ENCODE measurements at regions not wholly inside any gene's neighbourhood (a gene's known extent, or its start where the extent isn't known, plus 50 kb on each side); places are given as distances from the start of the nearest gene placed in this dataset.

DNA sequence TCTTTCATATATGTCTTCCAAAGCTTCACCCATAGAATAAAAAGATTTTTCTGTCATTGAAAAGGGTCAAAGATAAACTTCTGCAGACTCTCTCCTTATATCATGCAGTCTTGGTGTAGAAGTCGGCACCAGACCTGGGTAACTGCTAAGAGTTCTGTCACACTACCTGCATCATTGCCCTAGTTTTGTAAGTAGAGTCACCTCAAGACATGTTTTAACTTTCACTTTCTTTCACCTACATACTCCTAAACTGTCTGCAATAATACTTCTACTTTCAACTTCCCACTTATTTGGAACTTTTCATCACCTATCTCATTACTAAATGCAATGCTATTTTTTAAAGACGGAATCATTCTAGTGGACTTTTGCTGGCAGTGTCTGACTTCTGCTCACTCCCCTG, 475.6 kb upstream of the VRK2 start:
- no peaks in the 10 kb centered on the region for H3K9me3 Mint-ChIP-seq

GRCh38 chr2:57575700-57576268, 470.8 kb upstream of the VRK2 start:
- Mint-ChIP-seq H3K36me3 (ENCODE audit: low read depth) (no peaks in the 10 kb centered on the region), H3K27ac (no peak overlapping the region), H3K9me3 (no peaks in the 10 kb centered on the region), H3K4me1 (ENCODE audit: low read depth) (no peaks in the 10 kb centered on the region), H3K27me3 (ENCODE audit: low read depth) (no peaks in the 10 kb centered on the region), H3K4me3 (no peak overlapping the region)
- no peak for DNase-seq (ENCODE audit: low spot score)

More for the DNA sequence above, 475.6 kb upstream of the VRK2 start:
- no peaks in the 10 kb centered on the region for H3K4me1 Mint-ChIP-seq (ENCODE audit: low read depth)
- H3K27me3 Mint-ChIP-seq (ENCODE audit: low read depth), result no peaks in the 10 kb centered on the region
- no peak overlapping the region for H3K4me3 Mint-ChIP-seq
- no peaks in the 10 kb centered on the region for H3K36me3 Mint-ChIP-seq (ENCODE audit: low read depth)
- no peak overlapping the region for H3K27ac Mint-ChIP-seq
- no peak for DNase-seq (ENCODE audit: low spot score)

DNA sequence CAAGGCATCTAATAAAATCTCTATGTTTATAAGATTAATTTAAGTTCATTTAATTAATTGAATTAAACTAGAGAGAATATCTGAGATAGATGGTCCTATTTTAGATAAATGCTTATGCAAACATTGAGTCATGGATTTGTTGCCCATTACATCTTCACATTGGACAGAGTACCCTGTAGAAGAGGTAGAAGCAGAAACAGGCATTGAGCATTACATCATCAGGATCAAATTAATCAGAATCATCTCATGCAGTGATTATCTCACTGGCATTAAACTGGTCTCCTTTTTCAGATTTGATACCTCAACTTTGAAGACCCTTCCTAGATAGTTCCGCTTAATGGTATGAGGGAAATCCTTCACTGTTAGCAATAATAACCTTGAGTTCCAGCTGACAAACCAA, 469.6 kb upstream of the VRK2 start:
- H3K4me1 Mint-ChIP-seq (ENCODE audit: low read depth), result no peaks in the 10 kb centered on the region
- no peaks in the 10 kb centered on the region for H3K9me3 Mint-ChIP-seq
- no peak for DNase-seq (ENCODE audit: low spot score)
- no peak overlapping the region for H3K4me3 Mint-ChIP-seq
- no peak overlapping the region for H3K27ac Mint-ChIP-seq
- no peaks in the 10 kb centered on the region for H3K27me3 Mint-ChIP-seq (ENCODE audit: low read depth)
- H3K36me3 Mint-ChIP-seq (ENCODE audit: low read depth), result no peaks in the 10 kb centered on the region

GRCh38 chr2:57597940-57598339, 448.7 kb upstream of the VRK2 start:
- no peaks in the 10 kb centered on the region for H3K4me1 Mint-ChIP-seq (ENCODE audit: low read depth)
- H3K27ac Mint-ChIP-seq, result no peak overlapping the region
- H3K4me3 Mint-ChIP-seq, result no peak overlapping the region

GRCh38 chr2:57598551-57598950, 448.1 kb upstream of the VRK2 start:
- Mint-ChIP-seq H3K4me3 (no peak overlapping the region), H3K36me3 (ENCODE audit: low read depth) (no peaks in the 10 kb centered on the region), H3K27me3 (ENCODE audit: low read depth) (no peaks in the 10 kb centered on the region), H3K27ac (no peak overlapping the region), H3K9me3 (no peaks in the 10 kb centered on the region), H3K4me1 (ENCODE audit: low read depth) (no peaks in the 10 kb centered on the region)
- DNase-seq (ENCODE audit: low spot score), result no peak

More at GRCh38 chr2:57597940-57598339, 448.7 kb upstream of the VRK2 start:
- H3K36me3 Mint-ChIP-seq (ENCODE audit: low read depth), result no peaks in the 10 kb centered on the region
- no peaks in the 10 kb centered on the region for H3K27me3 Mint-ChIP-seq (ENCODE audit: low read depth)
- DNase-seq (ENCODE audit: low spot score), result no peak
- H3K9me3 Mint-ChIP-seq, result no peaks in the 10 kb centered on the region

GRCh38 chr2:57602733-57603132, 443.9 kb upstream of the VRK2 start:
- H3K4me3 Mint-ChIP-seq, result no peak overlapping the region
- H3K27me3 Mint-ChIP-seq (ENCODE audit: low read depth), result no peaks in the 10 kb centered on the region
- no peak overlapping the region for H3K27ac Mint-ChIP-seq
- peaks cover 14% of the 10 kb centered on the region for H3K9me3 Mint-ChIP-seq
- H3K36me3 Mint-ChIP-seq (ENCODE audit: low read depth), result no peaks in the 10 kb centered on the region
- no peak for DNase-seq (ENCODE audit: low spot score)
- H3K4me1 Mint-ChIP-seq (ENCODE audit: low read depth), result no peaks in the 10 kb centered on the region

- no peaks in the 10 kb centered on the region for H3K27me3 Mint-ChIP-seq (ENCODE audit: low read depth)
- no peak for DNase-seq (ENCODE audit: low spot score)
- H3K4me3 Mint-ChIP-seq, result no peak overlapping the region
- no peaks in the 10 kb centered on the region for H3K9me3 Mint-ChIP-seq
- H3K36me3 Mint-ChIP-seq (ENCODE audit: low read depth), result no peaks in the 10 kb centered on the region
- no peak overlapping the region for H3K27ac Mint-ChIP-seq
- no peaks in the 10 kb centered on the region for H3K4me1 Mint-ChIP-seq (ENCODE audit: low read depth)
Measured at GRCh38 chr2:57614988-57615387, 431.6 kb upstream of the VRK2 start.

GRCh38 chr2:57615855-57616556, 430.6 kb upstream of the VRK2 start:
- H3K27me3 Mint-ChIP-seq (ENCODE audit: low read depth), result no peaks in the 10 kb centered on the region
- no peak overlapping the region for H3K4me3 Mint-ChIP-seq
- no peak overlapping the region for H3K27ac Mint-ChIP-seq
- no peak for DNase-seq (ENCODE audit: low spot score)
- H3K4me1 Mint-ChIP-seq (ENCODE audit: low read depth), result no peaks in the 10 kb centered on the region
- H3K36me3 Mint-ChIP-seq (ENCODE audit: low read depth), result no peaks in the 10 kb centered on the region
- H3K9me3 Mint-ChIP-seq, result no peaks in the 10 kb centered on the region

GRCh38 chr2:57617318-57617717, 429.3 kb upstream of the VRK2 start:
- H3K27me3 Mint-ChIP-seq (ENCODE audit: low read depth), result no peaks in the 10 kb centered on the region
- no peaks in the 10 kb centered on the region for H3K9me3 Mint-ChIP-seq
- H3K27ac Mint-ChIP-seq, result no peak overlapping the region
- DNase-seq (ENCODE audit: low spot score), result no peak
- no peak overlapping the region for H3K4me3 Mint-ChIP-seq
- H3K4me1 Mint-ChIP-seq (ENCODE audit: low read depth), result no peaks in the 10 kb centered on the region
- H3K36me3 Mint-ChIP-seq (ENCODE audit: low read depth), result no peaks in the 10 kb centered on the region

DNA sequence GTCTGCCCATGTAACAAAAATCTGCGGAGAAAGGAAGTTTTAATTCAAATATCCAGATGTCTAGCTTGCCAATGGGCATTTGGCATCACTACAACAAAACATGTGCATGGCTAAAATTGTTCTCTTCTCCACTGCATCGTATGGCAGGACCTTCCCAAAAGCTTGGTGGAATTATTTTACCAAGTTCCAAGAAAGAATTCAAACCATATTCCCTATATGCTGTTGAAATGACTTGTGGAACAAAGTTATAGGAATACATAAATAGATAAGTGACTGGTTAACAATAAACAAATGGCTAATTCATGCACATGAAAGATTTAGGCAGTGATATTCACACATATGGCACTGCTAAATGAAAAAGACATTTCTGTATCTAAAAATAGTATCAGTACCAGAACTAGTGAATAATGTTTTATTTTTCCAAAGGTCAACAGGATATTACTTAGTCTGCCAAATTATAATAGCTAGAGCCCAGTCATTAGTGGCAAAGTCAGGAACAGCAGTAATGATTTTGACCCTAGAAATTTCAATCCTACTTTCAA, 425.4 kb upstream of the VRK2 start:
- Mint-ChIP-seq H3K27ac (no peak overlapping the region), H3K27me3 (ENCODE audit: low read depth) (no peaks in the 10 kb centered on the region), H3K4me1 (ENCODE audit: low read depth) (no peaks in the 10 kb centered on the region), H3K4me3 (no peak overlapping the region), H3K9me3 (no peaks in the 10 kb centered on the region), H3K36me3 (ENCODE audit: low read depth) (no peaks in the 10 kb centered on the region)
- no peak for DNase-seq (ENCODE audit: low spot score)

DNA sequence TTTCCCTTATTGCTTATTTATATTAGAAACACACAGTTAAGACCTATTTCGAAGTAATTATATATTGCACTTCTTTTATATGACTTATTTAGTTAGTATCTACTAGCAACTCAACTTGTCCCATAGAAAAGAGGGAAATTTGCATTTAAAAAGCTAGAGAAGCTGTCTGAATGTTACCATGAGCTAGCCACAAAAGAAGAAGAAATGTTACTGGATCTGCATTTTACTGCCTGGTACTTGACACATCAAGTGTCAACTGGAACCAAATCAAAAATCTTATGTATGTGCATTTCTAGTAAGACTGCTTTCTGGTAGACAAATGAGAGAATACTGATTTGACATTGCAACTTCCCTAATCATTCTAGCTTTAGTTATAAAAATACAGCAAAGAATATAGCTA, 424.6 kb upstream of the VRK2 start:
- Mint-ChIP-seq H3K27me3 (ENCODE audit: low read depth) (no peaks in the 10 kb centered on the region), H3K4me3 (no peak overlapping the region), H3K9me3 (no peaks in the 10 kb centered on the region), H3K27ac (no peak overlapping the region), H3K36me3 (ENCODE audit: low read depth) (no peaks in the 10 kb centered on the region), H3K4me1 (ENCODE audit: low read depth) (no peaks in the 10 kb centered on the region)
- DNase-seq (ENCODE audit: low spot score), result no peak

DNA sequence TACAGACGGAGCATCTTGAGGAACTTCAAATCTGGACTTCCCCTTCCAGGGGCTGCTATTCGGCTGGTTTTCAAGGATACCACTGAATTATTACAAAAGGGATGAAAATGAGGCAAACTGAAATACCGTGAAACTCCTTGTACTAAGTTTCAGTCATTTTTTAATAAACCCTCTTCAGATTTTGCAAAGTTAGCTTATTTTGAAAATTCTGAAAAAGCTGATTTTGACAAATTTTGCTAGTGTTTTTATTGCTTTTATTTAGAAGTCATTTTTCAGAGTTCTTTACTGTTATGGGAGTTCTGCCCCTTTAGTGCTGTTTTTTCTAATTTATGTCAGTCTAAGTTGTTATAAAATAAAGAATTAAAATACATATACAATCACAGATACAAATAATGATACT, 390.4 kb upstream of the VRK2 start:
- Mint-ChIP-seq H3K27ac (no peak overlapping the region), H3K36me3 (ENCODE audit: low read depth) (no peaks in the 10 kb centered on the region), H3K27me3 (ENCODE audit: low read depth) (no peaks in the 10 kb centered on the region)

GRCh38 chr2:57669570-57669969, 377.0 kb upstream of the VRK2 start:
- H3K9me3 Mint-ChIP-seq, result no peaks in the 10 kb centered on the region
- H3K27ac Mint-ChIP-seq, result no peak overlapping the region
- H3K27me3 Mint-ChIP-seq (ENCODE audit: low read depth), result no peaks in the 10 kb centered on the region
- H3K4me3 Mint-ChIP-seq, result no peak overlapping the region
- H3K4me1 Mint-ChIP-seq (ENCODE audit: low read depth), result no peaks in the 10 kb centered on the region
- DNase-seq (ENCODE audit: low spot score), result no peak
- no peaks in the 10 kb centered on the region for H3K36me3 Mint-ChIP-seq (ENCODE audit: low read depth)

More for the DNA sequence above, 390.4 kb upstream of the VRK2 start:
- no peak for DNase-seq (ENCODE audit: low spot score)
- Mint-ChIP-seq H3K4me3 (no peak overlapping the region), H3K9me3 (peaks cover 26% of the 10 kb centered on the region), H3K4me1 (ENCODE audit: low read depth) (no peaks in the 10 kb centered on the region)

GRCh38 chr2:57674025-57674424, 372.6 kb upstream of the VRK2 start:
- DNase-seq (ENCODE audit: low spot score), result no peak
- H3K36me3 Mint-ChIP-seq (ENCODE audit: low read depth), result no peaks in the 10 kb centered on the region
- no peak overlapping the region for H3K4me3 Mint-ChIP-seq
- no peak overlapping the region for H3K27ac Mint-ChIP-seq
- H3K9me3 Mint-ChIP-seq, result no peaks in the 10 kb centered on the region
- H3K27me3 Mint-ChIP-seq (ENCODE audit: low read depth), result no peaks in the 10 kb centered on the region
- H3K4me1 Mint-ChIP-seq (ENCODE audit: low read depth), result no peaks in the 10 kb centered on the region

DNA sequence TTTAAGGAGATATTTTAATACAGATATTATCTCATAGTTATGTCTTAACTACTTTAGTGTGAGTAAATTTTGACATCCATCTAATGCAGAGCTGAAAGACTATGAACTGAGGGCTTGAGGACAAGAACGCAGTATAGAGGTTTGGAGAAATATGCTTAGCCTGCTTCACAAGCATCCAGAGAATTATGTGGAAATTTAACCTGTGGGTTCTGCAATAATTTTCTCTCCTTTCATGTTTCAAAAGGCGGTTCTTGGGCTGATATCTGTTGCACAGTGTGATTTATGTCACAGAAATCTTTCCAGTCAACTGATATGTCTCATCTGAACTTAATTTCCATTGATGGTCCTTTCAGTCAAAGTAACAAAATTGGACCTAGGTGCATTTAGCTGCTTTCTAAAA, 371.9 kb upstream of the VRK2 start:
- Mint-ChIP-seq H3K4me1 (ENCODE audit: low read depth) (no peaks in the 10 kb centered on the region), H3K9me3 (no peaks in the 10 kb centered on the region), H3K27ac (no peak overlapping the region), H3K4me3 (no peak overlapping the region), H3K36me3 (ENCODE audit: low read depth) (no peaks in the 10 kb centered on the region), H3K27me3 (ENCODE audit: low read depth) (no peaks in the 10 kb centered on the region)
- DNase-seq (ENCODE audit: low spot score), result no peak

Data from T-helper 2 cell treated with Interferon-gamma antibody and Interleukin-4, amounts not matched to agents 5 μg/mL and 100 μg/mL, for 36 hours (primary cell).